Right ventricle myocardium inferior (tissue), 1 donor: ENCODE measurements at regions not wholly inside any gene's neighbourhood (a gene's known extent, or its start where the extent isn't known, plus 50 kb on each side); places are given as distances from the start of the nearest gene placed in this dataset.
A peak's percentile ranks its signal among the peaks of the same experiment; 100 is the strongest.
"Not testable (repeated sequence)": the region's sequence is repeated elsewhere in the genome, so short reads cannot be mapped to it uniquely, and the experiment has no call there.

Source experiments
- ATAC-seq: fragments of 200-7000 bp; cut with Tn5 transposase; one replicate; pipeline ENCODE4 v1.9.1; 2020; ENCODE audit warnings: mild to moderate bottlenecking, moderate library complexity
- DNase-seq: peaks from one replicate; pipeline ENCODE4 v3.0.0; 2021; ENCODE audit errors: missing footprints
- intact Hi-C: fragments of 100-400 bp; cut with DNase I; formaldehyde crosslinking; loops from one replicate; pipeline ENCODE4 v1.11.0; 2022
- donor health status: DM: no; HTN: yes; CAD: no; lungs with severe emphysema.

DNA sequence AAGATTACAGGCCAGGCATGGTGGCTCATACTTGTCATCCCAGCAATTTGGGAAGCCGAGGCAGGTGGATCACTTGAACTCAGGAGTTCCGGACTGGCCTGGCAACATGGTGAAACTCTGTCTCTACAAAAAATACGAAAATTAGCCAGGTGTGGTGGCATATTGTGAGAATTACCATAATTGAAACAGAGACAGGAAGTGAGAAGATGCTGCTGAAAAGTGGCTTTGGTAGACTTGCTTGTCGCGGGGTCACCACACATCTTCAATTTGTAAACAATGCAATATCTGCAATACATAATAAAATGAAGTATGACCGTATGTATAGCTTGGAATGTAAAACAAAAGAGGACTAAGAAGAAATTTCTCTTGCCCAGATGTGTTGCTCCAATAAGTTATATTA lies 490.5 kb downstream of the GABRG2 start:
- intact Hi-C loops, result no loop called here
- no peak for DNase-seq
- ATAC-seq, result no peak

DNA sequence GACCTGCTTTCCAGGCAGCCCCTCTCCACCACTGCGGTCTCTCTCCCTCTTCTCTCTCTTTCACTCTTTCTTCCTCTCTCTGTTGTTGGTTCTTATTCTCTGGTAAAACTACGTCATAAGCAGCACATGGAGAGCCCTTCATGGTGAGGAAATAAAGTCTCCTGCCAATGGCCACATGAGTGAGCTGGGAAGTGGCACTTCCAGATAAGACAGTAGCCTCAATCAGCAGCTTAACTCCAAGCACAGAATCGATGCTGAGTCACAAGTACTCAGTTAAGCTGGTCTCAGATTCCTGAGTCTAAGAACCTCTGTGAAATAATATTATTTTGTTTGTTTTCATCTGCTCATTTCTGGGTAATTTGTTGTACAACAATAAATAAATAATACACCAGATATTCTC lies 500.1 kb downstream of the GABRG2 start:
- intact Hi-C loops, result no loop called here
- ATAC-seq (no peak), DNase-seq (no peak)

DNA sequence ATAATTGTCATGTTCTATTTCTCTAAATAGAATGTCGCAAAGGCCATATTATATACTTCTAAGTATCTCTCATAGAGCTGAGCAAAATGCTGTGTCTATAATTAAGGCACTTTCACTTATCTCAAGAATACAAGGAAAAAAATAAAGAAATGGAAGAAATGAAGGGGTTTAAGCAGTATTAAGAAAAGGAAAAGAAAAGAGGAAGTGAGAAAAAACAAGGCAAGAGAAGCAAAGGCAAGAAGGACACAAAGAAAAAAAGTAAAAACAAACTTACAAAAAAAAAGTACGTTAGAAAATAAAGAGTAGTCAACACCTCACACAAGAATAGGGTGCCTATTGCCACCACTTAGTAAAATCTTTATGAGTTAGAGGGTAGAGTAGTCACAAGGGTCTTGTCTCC lies 506.2 kb downstream of the GABRG2 start:
- ATAC-seq, result no peak
- intact Hi-C loops, result no loop called here
- DNase-seq, result no peak

DNA sequence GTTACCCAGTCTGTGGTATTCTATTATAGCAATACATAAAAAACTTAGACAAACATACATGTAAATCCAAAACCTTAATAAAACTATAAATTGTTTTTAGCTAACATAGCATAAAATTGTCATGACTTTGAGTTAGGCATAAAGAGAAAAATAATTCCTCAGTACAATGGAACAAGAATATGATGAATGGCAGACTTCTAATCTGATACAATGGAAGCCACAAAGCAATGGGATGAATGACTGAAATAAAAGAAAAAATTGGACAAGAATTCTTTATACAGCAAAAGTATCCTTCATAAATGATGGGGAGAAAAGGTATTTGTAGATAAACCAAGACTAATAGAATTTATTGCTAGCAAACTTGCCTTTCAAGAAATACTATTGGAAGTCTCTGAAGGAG lies 524.2 kb downstream of the GABRG2 start:
- ATAC-seq (no peak), DNase-seq (no peak)
- intact Hi-C loops, result no loop called here

DNA sequence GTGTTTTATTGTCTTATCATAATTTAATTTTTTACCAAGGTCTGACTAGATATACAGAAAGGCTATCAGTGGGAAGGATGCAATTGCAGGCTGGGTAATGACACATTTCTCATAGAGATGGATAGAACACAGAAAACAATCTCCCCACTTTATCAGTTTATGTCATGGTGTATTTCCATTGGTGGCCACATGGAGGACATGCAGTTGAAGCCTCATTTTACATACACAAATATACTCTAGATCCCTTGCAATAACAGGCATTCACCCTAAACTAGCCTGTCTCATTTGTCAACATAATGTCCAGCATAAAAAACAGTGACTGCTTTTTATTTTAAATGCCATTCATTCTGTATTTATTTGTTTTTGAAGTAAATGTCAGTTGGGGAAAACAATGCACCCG lies 526.3 kb downstream of the GABRG2 start:
- intact Hi-C loops, result no loop called here
- ATAC-seq (no peak), DNase-seq (no peak)

- ATAC-seq (no peak), DNase-seq (no peak)
- intact Hi-C loops, result no loop called here
These were observed 536.0 kb downstream of the GABRG2 start for GRCh38 chr5:162603443-162604070.

- no peak for DNase-seq
- intact Hi-C loops, result no loop called here
- ATAC-seq, result no peak
These were observed 540.3 kb downstream of the GABRG2 start for GRCh38 chr5:162607879-162608278.

- peak; percentile 55 for DNase-seq
- intact Hi-C loops, ATAC-seq: not testable (repeated sequence)
These were observed 554.2 kb downstream of the GABRG2 start for GRCh38 chr5:162621726-162622263.

- DNase-seq (no peak), ATAC-seq (no peak)
- intact Hi-C loops, result no loop called here
These were observed 556.5 kb downstream of the GABRG2 start for GRCh38 chr5:162624110-162624509.

DNA sequence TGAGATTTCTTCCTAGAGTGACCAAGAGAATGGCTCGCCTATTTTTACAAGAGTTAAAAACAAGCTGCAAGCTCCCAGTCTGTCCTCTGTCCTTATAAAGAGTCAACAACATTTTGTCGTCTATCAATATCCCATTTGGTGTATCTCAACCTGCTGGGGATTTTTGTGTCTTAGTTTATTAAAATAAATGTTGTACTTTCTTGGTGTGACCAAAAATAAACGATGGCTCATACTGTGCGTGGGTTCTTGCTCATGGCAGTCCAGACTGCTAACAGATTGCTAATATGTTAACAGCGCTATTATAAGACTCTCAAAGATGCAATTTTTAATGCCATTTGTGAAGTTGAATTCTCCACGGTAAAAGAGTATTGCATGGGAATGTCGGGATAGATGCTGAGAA lies 569.9 kb downstream of the GABRG2 start:
- no peak for ATAC-seq
- no peak for DNase-seq
- intact Hi-C loops, result no loop called here

- ATAC-seq, result no peak
- no peak for DNase-seq
- intact Hi-C loops, result no loop called here
These were observed 571.3 kb downstream of the GABRG2 start for GRCh38 chr5:162638849-162639248.

DNA sequence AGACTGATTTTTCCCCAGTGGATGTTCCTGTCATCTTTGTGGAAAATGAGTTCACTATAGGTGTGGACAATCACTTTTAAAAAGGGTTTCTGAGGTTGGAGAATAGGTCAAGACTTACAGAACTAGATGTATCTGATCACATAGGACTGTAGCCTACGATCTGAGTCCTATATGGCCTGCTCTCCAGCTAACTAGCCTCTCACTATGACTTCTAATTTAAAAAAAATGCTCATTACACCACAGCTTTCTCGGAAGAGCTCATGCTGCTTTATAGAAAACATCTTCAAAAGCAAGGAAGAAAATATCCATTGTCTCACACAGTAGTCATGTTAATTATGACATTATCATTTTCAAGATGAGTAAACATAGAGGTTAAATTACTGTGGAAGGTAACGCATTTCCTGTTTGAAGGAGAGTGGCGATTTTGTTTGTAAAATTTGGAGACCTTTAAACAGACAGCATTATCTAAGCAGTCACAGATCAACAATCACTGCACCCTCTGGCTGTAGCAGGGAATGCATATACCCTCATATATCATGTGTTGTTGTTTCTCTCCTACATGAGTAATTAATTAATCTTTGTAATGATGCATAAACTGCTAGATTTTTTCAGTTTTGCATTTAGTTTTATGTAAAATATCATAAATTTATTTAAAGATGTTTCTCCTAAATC lies 573.7 kb downstream of the GABRG2 start:
- no peak for DNase-seq
- intact Hi-C loops, result no loop called here
- no peak for ATAC-seq

DNA sequence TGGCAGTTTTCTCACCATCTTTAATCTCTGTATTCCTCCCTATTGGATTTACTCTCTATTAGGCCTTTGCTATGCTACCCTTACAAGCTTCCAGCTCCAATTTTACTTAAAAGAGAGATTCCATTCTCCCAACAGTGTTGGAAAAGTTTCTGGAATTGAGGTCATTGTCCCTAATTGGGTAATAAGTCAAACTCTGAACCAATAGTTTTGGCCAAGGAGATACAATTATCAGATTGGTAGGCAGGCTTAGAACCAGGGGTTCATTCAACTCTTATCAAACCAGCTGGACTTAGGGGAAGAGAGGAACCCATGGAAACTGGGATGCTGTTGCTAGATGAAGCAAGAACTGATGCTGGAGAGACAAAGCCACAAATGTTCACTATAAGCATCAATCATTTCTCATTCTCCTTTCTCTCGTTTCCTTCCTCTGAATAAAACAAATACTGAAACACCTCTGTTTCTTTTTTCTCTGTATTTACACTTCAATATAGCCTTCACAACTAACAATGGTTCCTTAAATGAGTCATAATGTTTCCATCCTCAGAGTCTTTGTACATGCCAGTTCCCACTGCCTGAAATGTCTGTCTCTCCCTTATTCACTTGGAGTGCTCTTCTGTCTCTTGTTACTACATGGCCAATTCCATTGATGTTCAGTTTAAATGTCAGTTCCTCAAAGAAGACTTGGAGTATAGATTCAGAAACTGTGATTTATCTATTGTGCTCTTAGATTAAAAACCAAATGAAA lies 587.3 kb downstream of the GABRG2 start:
- intact Hi-C loops, result no loop called here
- DNase-seq, result no peak
- no peak for ATAC-seq

GRCh38 chr5:162657076-162657475 lies 589.5 kb downstream of the GABRG2 start:
- intact Hi-C loops, result no loop called here
- DNase-seq, result no peak
- ATAC-seq, result no peak

DNA sequence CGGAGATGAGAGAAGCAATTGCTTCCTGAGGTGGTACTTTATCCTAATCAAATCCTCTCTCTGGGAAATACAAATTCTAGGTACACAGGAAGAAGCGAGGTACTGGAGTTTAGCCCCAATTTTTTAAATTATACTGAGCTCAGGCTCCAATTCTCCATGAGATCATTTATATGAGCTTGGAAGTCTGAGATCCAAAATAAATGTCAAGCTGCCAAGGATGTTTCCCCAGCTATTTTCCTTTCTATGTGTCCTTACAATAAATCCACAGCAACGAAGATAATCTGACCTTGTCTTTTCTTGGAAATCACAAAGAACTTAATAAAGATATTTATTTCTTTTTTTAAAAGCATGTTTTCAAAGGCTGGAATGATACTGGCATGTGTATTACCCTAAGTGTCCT lies 597.3 kb downstream of the GABRG2 start:
- no peak for ATAC-seq
- intact Hi-C loops, result loop anchor here (10.0 kb wide), 1 partner anchor 340 kb away; no protein-coding TSS in a partner anchor
- DNase-seq, result no peak

- DNase-seq (no peak), ATAC-seq (no peak)
- intact Hi-C loops, result loop anchor here (10.0 kb wide), 1 partner anchor 344 kb away; no protein-coding TSS in a partner anchor
These were observed 601.4 kb downstream of the GABRG2 start for GRCh38 chr5:162668926-162669325.

DNA sequence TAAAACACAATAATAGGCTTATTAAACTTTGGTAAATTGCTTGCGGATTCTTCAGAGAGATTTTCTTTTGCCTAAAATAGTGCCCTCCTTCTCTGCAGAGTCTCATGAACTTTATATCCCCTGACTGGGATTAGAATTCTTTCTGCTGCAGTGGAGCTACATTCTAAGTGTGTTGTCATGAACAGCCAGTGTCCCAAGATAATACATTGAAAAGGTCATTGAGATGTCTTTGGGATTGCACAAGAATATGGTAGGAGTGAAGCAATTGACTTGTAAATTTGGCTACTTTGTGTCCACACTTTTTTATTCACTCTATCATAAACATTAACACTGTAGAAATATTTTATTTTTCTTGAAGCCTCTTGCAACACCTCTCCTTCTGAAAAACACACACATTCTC lies 604.5 kb downstream of the GABRG2 start:
- intact Hi-C loops, result no loop called here
- ATAC-seq (peak; percentile 81), DNase-seq (no peak)

DNA sequence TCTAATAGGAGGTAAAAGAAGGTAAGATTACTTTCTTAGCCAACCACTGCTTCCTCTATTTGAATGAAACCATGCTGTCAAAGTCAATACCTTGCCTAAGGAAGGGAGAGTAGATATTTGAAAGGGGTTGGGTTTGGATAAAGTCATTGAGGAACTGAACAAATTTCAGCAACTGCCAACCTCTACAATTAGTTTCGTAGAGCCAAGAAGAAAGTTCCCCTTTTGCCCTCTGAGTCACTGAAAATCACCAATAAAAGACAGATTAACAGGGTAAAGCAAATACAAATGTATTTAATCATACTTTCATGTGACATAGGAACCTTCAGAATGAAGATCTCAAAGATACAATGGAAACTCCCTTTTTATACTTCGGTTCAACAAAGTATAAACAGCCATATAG lies 615.7 kb downstream of the GABRG2 start:
- ATAC-seq (no peak), DNase-seq (no peak)
- intact Hi-C loops, result no loop called here

- ATAC-seq (no peak), DNase-seq (no peak)
- intact Hi-C loops, result no loop called here
These were observed 616.6 kb downstream of the GABRG2 start for GRCh38 chr5:162684145-162684544.

- no peak for DNase-seq
- intact Hi-C loops, result no loop called here
These were observed 617.7 kb downstream of the GABRG2 start for GRCh38 chr5:162685302-162685701.

More at GRCh38 chr5:162685302-162685701, 617.7 kb downstream of the GABRG2 start:
- no peak for ATAC-seq
